ENCODE measurements at regions not wholly inside any gene's neighbourhood (a gene's known extent, or its start where the extent isn't known, plus 50 kb on each side); places are given as distances from the start of the nearest gene placed in this dataset.

GRCh38 chr2:168353251-168353650, 102.8 kb upstream of the CERS6 start:
- no peak for TF ChIP-seq CTCF (conservative IDR thresholded peaks at IDR 0.05; ENCODE audit: low read depth, low read length)
- no peak for TF ChIP-seq EZH2 (IDR thresholded peaks at IDR 0.05; ENCODE audit: borderline replicate concordance, low read depth, low read length, poor library complexity, severe bottlenecking)

Data from A673 (cell line).